SJCRH30 (cell line): ENCODE measurements at regions not wholly inside any gene's neighbourhood (a gene's known extent, or its start where the extent isn't known, plus 50 kb on each side); places are given as distances from the start of the nearest gene placed in this dataset.

Experiments used
- DNase-seq, 2 experiments: peaks; one replicate each; pipeline ENCODE4 v3.0.0-alpha.2; 2015 to 2020
- H3K27ac ChIP-seq: fragments of 250-450 bp; sonication (Bioruptor Pico); 2 replicates; pipeline ENCODE4 v1.5.1; 2020; ENCODE audit warnings: mild to moderate bottlenecking, moderate library complexity
- H3K27me3 ChIP-seq: fragments of 250-450 bp; sonication (Bioruptor Pico); 2 replicates; pipeline ENCODE4 v1.5.1; 2020; ENCODE audit warnings: mild to moderate bottlenecking, moderate library complexity
- H3K36me3 ChIP-seq: fragments of 250-450 bp; sonication (Bioruptor Pico); 2 replicates; pipeline ENCODE4 v1.5.1; 2020; ENCODE audit warnings: mild to moderate bottlenecking, moderate library complexity
- H3K4me1 ChIP-seq: fragments of 250-450 bp; sonication (Bioruptor Pico); 2 replicates; pipeline ENCODE4 v1.5.1; 2020; ENCODE audit warnings: mild to moderate bottlenecking, moderate library complexity
- H3K4me3 ChIP-seq: fragments of 250-450 bp; sonication (Bioruptor Pico); 2 replicates; pipeline ENCODE4 v1.5.1; 2020; ENCODE audit warnings: mild to moderate bottlenecking, moderate library complexity
- H3K9me3 ChIP-seq: fragments of 250-450 bp; sonication (Bioruptor Pico); replicated peaks from 2 replicates; pipeline ENCODE4 v1.5.1; 2020; ENCODE audit warnings: mild to moderate bottlenecking, moderate library complexity

- Histone ChIP-seq H3K27ac (no peak overlapping the region), H3K27me3 (peaks cover 11% of the 10 kb centered on the region; the same call in 1 of the 2 replicates), H3K4me1 (no peaks in the 10 kb centered on the region), H3K9me3 (no peaks in the 10 kb centered on the region), H3K36me3 (no peaks in the 10 kb centered on the region), H3K4me3 (no peak overlapping the region)
- no peak for DNase-seq
These were observed 120.7 kb downstream of the INHBB start for GRCh38 chr2:120466704-120467054.

DNA sequence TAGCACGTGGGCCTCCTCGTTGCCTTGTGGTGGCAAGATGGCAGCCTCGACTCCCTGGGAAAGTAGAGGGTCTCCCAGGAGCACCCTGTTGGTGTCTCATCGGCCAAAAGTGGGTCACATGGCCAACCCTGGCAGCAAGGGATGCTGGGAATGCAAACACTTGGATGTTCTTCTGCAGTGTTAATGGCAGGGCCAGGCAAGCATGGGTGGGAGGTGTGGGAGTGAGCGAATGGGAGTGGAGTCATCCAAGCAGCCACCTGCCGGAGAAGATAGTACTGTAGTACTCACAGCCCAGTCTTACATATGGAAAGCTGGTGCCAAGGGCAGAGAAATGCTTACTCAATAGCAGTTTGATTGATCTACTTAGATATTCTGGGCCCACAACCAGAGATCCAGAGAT, 122.2 kb downstream of the INHBB start:
- no peaks in the 10 kb centered on the region for H3K4me1 ChIP-seq
- no peak for DNase-seq
- no peaks in the 10 kb centered on the region for H3K36me3 ChIP-seq

DNA sequence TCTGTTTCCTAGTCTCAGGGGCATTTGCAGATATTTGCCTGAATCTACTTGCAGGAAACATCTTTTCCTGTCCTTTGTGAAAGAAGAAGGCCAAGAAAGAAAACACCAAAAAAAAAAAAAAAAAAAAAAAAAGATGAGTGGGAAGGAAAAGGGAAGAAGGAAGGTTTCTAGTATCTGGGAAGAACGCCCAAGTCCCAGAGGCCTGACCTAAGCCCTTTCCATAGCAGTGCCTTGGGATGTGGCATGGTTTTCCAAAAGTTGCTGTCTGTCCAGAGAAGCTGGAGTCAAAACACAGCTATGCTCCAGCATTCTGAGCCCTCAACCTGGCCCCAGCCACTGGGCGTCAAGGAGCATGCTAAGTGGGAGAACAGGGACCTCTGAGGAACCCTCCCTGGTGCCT, 123.5 kb downstream of the INHBB start:
- Histone ChIP-seq H3K9me3 (no peaks in the 10 kb centered on the region), H3K4me1 (no peaks in the 10 kb centered on the region), H3K36me3 (no peaks in the 10 kb centered on the region), H3K4me3 (no peak overlapping the region), H3K27me3 (peaks cover 11% of the 10 kb centered on the region; the same call in 1 of the 2 replicates), H3K27ac (no peak overlapping the region)
- no peak for DNase-seq

More for the DNA sequence above, 122.2 kb downstream of the INHBB start:
- no peak overlapping the region for H3K27ac ChIP-seq
- no peak overlapping the region for H3K4me3 ChIP-seq
- H3K9me3 ChIP-seq: no peaks in the 10 kb centered on the region
- H3K27me3 ChIP-seq: peaks cover 11% of the 10 kb centered on the region; the same call in 1 of the 2 replicates

DNA sequence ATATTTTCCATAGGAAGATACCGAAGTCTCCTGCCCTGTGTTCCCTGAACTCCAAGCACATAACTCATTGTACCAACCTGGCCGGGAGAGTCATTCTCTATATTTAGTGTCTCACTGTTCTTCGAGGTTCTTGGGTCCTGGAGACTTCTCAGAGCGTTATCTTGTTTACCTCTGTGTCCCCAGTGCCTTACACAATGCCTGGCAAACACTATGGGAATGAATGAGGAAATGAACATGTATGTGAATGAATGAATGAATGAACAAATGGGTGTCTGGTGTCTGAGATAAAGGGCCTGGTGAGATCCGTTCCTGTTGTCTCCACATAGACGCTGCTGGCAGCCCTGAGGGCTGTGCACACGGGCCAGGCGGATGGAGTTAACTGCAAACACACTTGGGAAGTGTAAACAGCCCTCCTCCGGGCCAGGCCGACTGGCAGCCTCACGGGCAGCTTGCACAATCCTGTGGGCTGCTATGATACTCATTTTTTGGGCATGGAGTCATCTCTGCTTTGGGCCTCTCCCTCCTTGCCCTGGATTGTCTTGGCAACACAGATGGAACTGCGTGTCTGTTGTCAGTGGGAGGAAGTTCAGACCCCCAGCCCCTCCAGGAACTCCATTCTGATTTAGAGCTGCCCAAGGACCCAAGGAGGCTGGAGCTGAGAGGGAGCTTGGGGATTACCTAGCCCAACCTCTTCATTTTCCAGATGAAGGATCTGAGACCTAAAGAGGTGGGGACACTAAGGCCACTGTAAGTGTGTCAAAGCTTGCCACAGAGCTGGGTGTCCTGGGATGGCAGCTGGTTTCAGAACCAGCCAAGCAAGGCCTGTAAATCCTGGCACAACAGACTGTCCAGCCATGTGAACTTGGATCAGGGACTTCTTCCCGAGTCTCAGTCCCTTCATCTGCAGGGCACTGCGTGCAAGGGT, 124.4 kb downstream of the INHBB start:
- no peaks in the 10 kb centered on the region for H3K36me3 ChIP-seq
- no peaks in the 10 kb centered on the region for H3K9me3 ChIP-seq
- H3K27me3 ChIP-seq: peaks cover 11% of the 10 kb centered on the region; the same call in 1 of the 2 replicates
- H3K27ac ChIP-seq: no peak overlapping the region
- H3K4me1 ChIP-seq: no peaks in the 10 kb centered on the region
- DNase-seq: no peak
- H3K4me3 ChIP-seq: no peak overlapping the region

- H3K27me3 ChIP-seq: peaks cover 8% of the 10 kb centered on the region; the same call in 1 of the 2 replicates
- no peaks in the 10 kb centered on the region for H3K36me3 ChIP-seq
- no peaks in the 10 kb centered on the region for H3K4me1 ChIP-seq
- DNase-seq: no peak
- H3K9me3 ChIP-seq: no peaks in the 10 kb centered on the region
- no peak overlapping the region for H3K27ac ChIP-seq
- H3K4me3 ChIP-seq: no peak overlapping the region
These were observed 125.2 kb downstream of the INHBB start for GRCh38 chr2:120471166-120471565.

DNA sequence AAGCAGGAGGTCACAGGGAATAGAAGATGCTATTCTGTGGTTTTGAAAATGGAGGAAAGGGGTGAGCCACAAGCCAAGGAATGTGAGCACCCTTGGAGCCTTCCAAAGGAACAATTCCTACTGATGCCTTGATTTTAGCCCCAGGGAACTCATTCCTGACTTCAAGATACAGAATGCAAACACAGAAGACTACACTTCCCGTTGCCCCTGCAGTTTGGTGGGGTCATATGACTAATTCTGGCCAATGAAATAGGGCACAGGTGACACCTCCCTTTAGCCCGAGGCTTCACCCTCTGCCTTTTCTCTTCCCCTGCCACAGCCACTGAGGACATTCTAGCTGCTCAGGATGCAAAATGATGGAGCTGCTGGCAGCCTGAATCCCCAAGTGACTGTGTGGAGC, 126.1 kb downstream of the INHBB start:
- Histone ChIP-seq H3K4me1 (no peaks in the 10 kb centered on the region), H3K9me3 (no peaks in the 10 kb centered on the region), H3K36me3 (no peaks in the 10 kb centered on the region), H3K27ac (no peak overlapping the region), H3K27me3 (peaks cover 8% of the 10 kb centered on the region; the same call in 1 of the 2 replicates), H3K4me3 (no peak overlapping the region)
- no peak for DNase-seq

DNA sequence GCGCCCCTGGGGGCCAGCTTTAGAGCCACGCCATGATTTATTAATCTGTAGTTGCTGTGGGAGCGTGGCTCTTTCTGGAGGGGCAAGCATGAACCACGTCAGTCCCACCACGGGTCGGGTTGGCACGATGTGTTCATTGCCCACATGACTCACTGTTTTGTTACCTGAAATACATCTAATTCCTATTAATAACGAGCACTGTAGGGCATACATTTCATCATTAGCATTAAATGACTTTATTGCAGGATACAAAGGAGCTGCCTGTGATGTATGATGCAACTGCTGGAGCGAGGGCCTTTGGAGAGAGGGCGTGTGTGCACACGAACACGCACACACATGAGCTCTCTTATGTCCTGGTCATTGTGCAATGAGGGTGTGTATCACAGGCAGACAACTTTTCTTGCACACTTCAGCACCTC, 127.0 kb downstream of the INHBB start:
- H3K27ac ChIP-seq: no peak overlapping the region
- H3K36me3 ChIP-seq: no peaks in the 10 kb centered on the region
- H3K4me1 ChIP-seq: no peaks in the 10 kb centered on the region
- DNase-seq: no peak
- peaks cover 8% of the 10 kb centered on the region; the same call in 1 of the 2 replicates for H3K27me3 ChIP-seq
- no peak overlapping the region for H3K4me3 ChIP-seq
- H3K9me3 ChIP-seq: no peaks in the 10 kb centered on the region

- no peaks in the 10 kb centered on the region for H3K4me1 ChIP-seq
- H3K27ac ChIP-seq: no peak overlapping the region
- H3K36me3 ChIP-seq: no peaks in the 10 kb centered on the region
- no peaks in the 10 kb centered on the region for H3K9me3 ChIP-seq
- H3K4me3 ChIP-seq: no peak overlapping the region
- H3K27me3 ChIP-seq: peaks cover 3% of the 10 kb centered on the region; the same call in 1 of the 2 replicates
- DNase-seq: no peak
These were observed 127.8 kb downstream of the INHBB start for GRCh38 chr2:120473522-120474271.

DNA sequence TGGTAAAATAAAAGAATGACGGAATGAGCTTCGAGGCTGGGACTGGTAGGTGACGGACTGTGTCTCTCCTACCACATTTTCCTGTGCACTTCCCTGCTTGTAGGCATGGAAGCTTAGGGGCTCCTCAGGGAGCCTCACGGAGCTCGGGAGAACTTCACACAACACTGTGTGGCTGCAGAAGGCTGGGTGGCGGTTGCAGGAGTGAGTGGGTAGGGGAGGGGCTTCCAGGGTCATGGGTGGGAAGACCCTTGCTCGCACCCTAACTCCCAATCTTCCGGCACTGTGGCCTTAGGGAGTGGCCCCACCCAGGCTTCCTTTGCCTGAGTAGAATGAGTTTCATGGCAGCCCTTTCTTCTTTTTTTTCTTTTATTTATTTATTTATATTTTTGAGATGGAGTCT, 128.6 kb downstream of the INHBB start:
- Histone ChIP-seq H3K9me3 (no peaks in the 10 kb centered on the region), H3K4me1 (no peaks in the 10 kb centered on the region), H3K4me3 (no peak overlapping the region), H3K36me3 (no peaks in the 10 kb centered on the region), H3K27me3 (no peaks in the 10 kb centered on the region), H3K27ac (no peak overlapping the region)
- DNase-seq: no peak

- Histone ChIP-seq H3K4me1 (no peaks in the 10 kb centered on the region), H3K9me3 (no peaks in the 10 kb centered on the region), H3K27ac (no peak overlapping the region), H3K27me3 (no peaks in the 10 kb centered on the region), H3K4me3 (no peak overlapping the region), H3K36me3 (no peaks in the 10 kb centered on the region)
- no peak for DNase-seq
These were observed 130.2 kb downstream of the INHBB start for GRCh38 chr2:120476141-120476540.

DNA sequence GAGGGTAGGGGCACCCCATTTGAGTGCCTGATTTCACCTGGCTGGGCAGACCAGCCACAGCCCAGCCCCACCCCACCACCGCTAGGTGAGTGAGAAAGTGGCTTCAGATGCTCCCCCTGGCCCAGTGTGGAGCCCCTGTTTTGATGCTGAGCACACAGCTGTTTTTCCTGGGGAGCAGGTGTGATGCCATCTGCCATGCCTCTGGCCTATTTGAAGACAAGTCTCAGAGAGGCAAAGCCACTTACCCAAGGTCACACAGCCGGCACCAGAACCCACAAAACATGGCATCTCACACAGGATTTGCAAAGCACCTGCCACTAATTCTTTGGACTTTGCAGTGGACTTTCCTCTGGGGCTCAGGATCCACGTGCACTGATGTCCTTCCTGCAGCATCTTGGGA, 131.3 kb downstream of the INHBB start:
- Histone ChIP-seq H3K27ac (no peak overlapping the region), H3K27me3 (no peaks in the 10 kb centered on the region), H3K4me3 (no peak overlapping the region), H3K36me3 (no peaks in the 10 kb centered on the region), H3K9me3 (no peaks in the 10 kb centered on the region), H3K4me1 (no peaks in the 10 kb centered on the region)
- DNase-seq: no peak

- H3K27me3 ChIP-seq: no peaks in the 10 kb centered on the region
- H3K36me3 ChIP-seq: no peaks in the 10 kb centered on the region
- H3K4me3 ChIP-seq: no peak overlapping the region
- no peaks in the 10 kb centered on the region for H3K4me1 ChIP-seq
- no peak overlapping the region for H3K27ac ChIP-seq
- no peak for DNase-seq
- no peaks in the 10 kb centered on the region for H3K9me3 ChIP-seq
These were observed 132.0 kb downstream of the INHBB start for GRCh38 chr2:120477831-120478481.

DNA sequence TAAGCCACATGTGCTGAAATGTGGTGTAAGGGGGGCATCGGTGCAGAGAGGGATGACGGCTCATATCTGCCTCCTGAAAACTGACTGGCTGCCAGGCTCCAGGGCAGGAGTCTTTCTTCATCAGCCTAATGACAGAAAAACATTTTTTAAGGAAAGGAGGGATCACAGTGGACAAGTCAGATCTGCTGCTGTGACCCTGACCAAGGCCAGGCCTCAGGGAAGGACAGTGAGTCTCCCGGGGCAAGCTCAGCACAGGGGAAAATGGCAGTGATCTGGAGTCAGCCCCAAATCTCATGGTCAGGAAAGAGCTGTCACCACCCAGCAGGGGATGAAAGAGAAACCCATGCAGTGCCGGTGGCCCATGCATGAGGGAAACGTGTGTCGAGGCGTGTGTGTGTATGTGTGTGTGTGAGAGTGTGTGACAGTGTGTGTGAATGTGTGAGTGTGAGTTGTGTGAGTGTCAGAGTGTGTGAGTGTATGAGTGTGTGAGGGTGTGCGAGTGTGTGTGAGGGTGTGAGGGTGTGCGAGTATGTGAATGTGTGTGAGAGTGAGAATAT, 134.5 kb downstream of the INHBB start:
- Histone ChIP-seq H3K4me1 (no peaks in the 10 kb centered on the region), H3K27ac (no peak overlapping the region), H3K4me3 (no peak overlapping the region), H3K9me3 (no peaks in the 10 kb centered on the region), H3K27me3 (no peaks in the 10 kb centered on the region), H3K36me3 (no peaks in the 10 kb centered on the region)
- DNase-seq: no peak

DNA sequence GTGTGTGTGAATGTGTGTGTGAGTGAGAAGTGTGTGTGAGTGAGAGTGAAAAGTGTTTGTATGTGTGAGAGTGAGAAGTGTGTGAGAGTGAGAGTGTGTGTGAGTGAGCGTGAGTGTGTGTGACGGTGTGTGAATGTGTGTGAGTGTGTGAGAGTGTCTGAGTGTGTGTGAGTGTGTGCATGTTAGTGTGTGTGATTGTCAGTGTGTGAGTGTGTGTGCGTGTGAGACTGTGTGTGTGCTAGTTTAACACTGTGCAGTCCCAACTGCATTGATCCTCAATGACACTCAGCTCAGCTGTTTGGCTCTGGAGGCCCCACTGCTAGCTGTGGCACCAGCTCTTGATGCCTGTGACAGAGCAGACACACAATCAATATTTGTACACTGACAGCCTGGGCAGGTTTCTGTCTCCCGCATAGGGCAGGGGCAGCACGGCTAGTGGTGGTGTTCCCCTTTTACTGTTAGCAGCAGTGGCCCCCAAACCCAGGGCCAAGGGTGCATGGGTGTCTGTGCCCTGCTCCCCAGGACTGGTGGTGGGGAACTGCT, 135.0 kb downstream of the INHBB start:
- H3K4me1 ChIP-seq: no peaks in the 10 kb centered on the region
- no peak overlapping the region for H3K4me3 ChIP-seq
- no peaks in the 10 kb centered on the region for H3K9me3 ChIP-seq
- DNase-seq: no peak
- no peaks in the 10 kb centered on the region for H3K36me3 ChIP-seq
- no peak overlapping the region for H3K27ac ChIP-seq
- no peaks in the 10 kb centered on the region for H3K27me3 ChIP-seq
